GM21576 (cell line): ENCODE measurements at regions not wholly inside any gene's neighbourhood (a gene's known extent, or its start where the extent isn't known, plus 50 kb on each side); places are given as distances from the start of the nearest gene placed in this dataset.

Experiments used
- ATAC-seq: cut with Tn5 transposase; IDR thresholded peaks from one replicate; pipeline ENCODE4 v1.9.1; 2021; ENCODE audit warnings: mild to moderate bottlenecking, moderate library complexity; ENCODE audit not compliant: unreplicated experiment

GRCh38 chr13:110773480-110773879 lies 60.0 kb downstream of the ING1 start:
- no peak for ATAC-seq

GRCh38 chr13:110774051-110774450 lies 60.6 kb downstream of the ING1 start:
- no peak for ATAC-seq

- no peak for ATAC-seq
Measured at GRCh38 chr13:110774490-110774889, 61.0 kb downstream of the ING1 start.

GRCh38 chr13:110775576-110775975 lies 62.1 kb downstream of the ING1 start:
- ATAC-seq, result no peak

- no peak for ATAC-seq
Measured at GRCh38 chr13:110777251-110777820, 63.8 kb downstream of the ING1 start.

- no peak for ATAC-seq
Measured at GRCh38 chr13:110779022-110779421, 65.5 kb downstream of the ING1 start.

- ATAC-seq, result no peak
Measured at GRCh38 chr13:110780422-110780821, 66.9 kb downstream of the ING1 start.

GRCh38 chr13:110782185-110782584 lies 68.7 kb downstream of the ING1 start:
- no peak for ATAC-seq

GRCh38 chr13:110784704-110785103 lies 71.2 kb downstream of the ING1 start:
- no peak for ATAC-seq

- no peak for ATAC-seq
Measured at GRCh38 chr13:110788778-110789177, 75.3 kb downstream of the ING1 start.

- no peak for ATAC-seq
Measured at GRCh38 chr13:110789871-110790270, 76.4 kb downstream of the ING1 start.

- no peak for ATAC-seq
Measured at GRCh38 chr13:110790371-110790770, 76.9 kb downstream of the ING1 start.

GRCh38 chr13:110794209-110794608 lies 80.7 kb downstream of the ING1 start:
- no peak for ATAC-seq

GRCh38 chr13:110797230-110797877 lies 83.9 kb downstream of the ING1 start:
- ATAC-seq, result no peak

- no peak for ATAC-seq
Measured at GRCh38 chr13:110798081-110798994, 84.8 kb downstream of the ING1 start.

GRCh38 chr13:110799246-110800236 lies 86.0 kb downstream of the ING1 start:
- ATAC-seq, result no peak

- no peak for ATAC-seq
Measured at GRCh38 chr13:110801044-110801443, 87.5 kb downstream of the ING1 start.

- ATAC-seq, result no peak
Measured at GRCh38 chr13:110802260-110802659, 88.8 kb downstream of the ING1 start.

GRCh38 chr13:110806636-110807035 lies 93.1 kb downstream of the ING1 start:
- no peak for ATAC-seq

GRCh38 chr13:110807546-110807945 lies 94.0 kb downstream of the ING1 start:
- no peak for ATAC-seq

- no peak for ATAC-seq
Measured at GRCh38 chr13:110808138-110808537, 94.6 kb downstream of the ING1 start.
